ENCODE measurements at regions not wholly inside any gene's neighbourhood (a gene's known extent, or its start where the extent isn't known, plus 50 kb on each side); places are given as distances from the start of the nearest gene placed in this dataset.

GRCh38 chr4:108224611-108225053 is 55.9 kb upstream of the LEF1 start:
- TF ChIP-seq CTCF (IDR thresholded peaks at IDR 0.05; ENCODE audit: low read length, missing control alignments): no peak
- DNase-seq (ENCODE audit: low read depth): peak; percentile 14

GRCh38 chr4:108223313-108223712 is 54.6 kb upstream of the LEF1 start:
- TF ChIP-seq CTCF (IDR thresholded peaks at IDR 0.05; ENCODE audit: low read length, missing control alignments): no peak
- H3K4me3 ChIP-seq (replicated peaks; ENCODE audit: low read depth, low read length): no peak overlapping the region
- DNase-seq (ENCODE audit: low read depth): no peak

More at GRCh38 chr4:108224611-108225053, 55.9 kb upstream of the LEF1 start:
- H3K4me3 ChIP-seq (replicated peaks; ENCODE audit: low read depth, low read length): no peak overlapping the region

DNA sequence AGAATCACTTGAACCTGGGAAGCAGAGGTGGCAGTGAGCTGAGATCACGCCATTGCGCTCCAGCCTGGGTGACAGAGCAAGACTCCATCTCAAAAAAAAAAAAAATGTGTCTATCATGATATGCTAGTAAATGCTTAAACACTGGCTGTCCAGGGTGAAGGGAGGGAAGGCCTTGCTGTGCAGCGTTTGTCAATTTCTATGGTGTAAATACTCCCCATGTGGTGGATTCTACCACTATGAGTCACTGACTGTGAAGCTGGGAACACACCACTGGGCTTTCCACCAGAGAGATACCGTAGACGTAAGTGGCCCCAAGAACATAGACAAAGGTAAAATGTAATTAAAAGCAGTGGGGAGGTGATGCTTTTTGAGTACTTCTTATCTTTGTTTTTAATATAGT is 51.3 kb upstream of the LEF1 start:
- TF ChIP-seq CTCF (IDR thresholded peaks at IDR 0.05; ENCODE audit: low read length, missing control alignments): no peak
- no peak for DNase-seq (ENCODE audit: low read depth)
- H3K4me3 ChIP-seq (replicated peaks; ENCODE audit: low read depth, low read length): no peak overlapping the region
